VCaP (cell line): ENCODE measurements at regions not wholly inside any gene's neighbourhood (a gene's known extent, or its start where the extent isn't known, plus 50 kb on each side); places are given as distances from the start of the nearest gene placed in this dataset.
A peak's percentile ranks its signal among the peaks of the same experiment; 100 is the strongest.

ENCODE experiments used
- H3K27ac ChIP-seq: fragments of 450-650 bp; 2 replicates; pipeline ENCODE4 v1.5.1; 2017
- CTCF ChIP-seq: fragments of 450-650 bp; conservative IDR thresholded peaks from 2 replicates; pipeline ENCODE4 v1.5.1; 2017; ENCODE audit warnings: mild to moderate bottlenecking, moderate library complexity

DNA sequence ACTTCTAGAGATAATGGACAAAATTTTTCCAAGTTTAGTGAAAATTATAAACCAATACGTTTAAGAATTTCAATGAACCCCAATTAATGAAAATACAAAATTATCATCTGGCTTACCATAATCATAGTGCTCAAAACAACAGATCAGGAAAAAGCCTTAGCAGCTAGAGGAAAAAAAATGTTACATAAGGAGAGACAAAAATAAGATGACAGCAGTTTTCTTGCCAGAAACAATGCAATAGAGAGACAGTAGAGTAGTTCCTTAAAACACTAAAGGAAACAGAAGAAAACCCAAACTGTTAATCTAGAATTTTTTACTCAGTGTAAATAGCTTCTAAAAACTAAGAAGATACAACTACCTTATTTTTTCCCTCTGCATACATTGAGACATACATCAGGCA lies 341.7 kb upstream of the CHORDC1 start:
- TF ChIP-seq CTCF, result no peak
- no peak overlapping the region for H3K27ac ChIP-seq

DNA sequence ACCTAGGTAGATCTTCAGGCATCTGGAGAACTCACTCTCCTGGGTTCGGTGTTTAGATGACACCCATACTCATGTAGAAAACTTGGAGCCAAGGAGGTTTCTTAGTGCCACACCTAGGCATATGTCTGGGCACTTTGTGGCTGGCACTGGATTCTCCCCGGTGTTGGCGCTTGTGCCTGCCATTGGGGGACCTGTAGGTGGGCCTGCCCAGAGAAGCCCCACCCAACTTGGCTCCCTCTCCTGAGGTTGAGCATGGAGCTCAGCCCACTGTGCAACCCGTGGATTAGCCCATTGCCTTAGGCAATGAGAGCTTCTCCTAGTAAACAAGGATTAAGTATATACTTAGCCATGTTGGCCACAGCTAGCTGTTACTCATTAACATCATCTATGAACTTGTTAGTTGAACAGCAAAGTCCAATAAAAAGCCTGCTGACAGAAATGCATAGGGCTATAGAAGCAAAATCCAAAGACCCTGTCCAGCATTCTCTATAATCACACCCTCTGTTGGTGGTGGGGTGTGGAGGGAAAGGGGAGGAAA lies 335.5 kb upstream of the CHORDC1 start:
- no peak overlapping the region for H3K27ac ChIP-seq
- TF ChIP-seq CTCF, result no peak

- no peak overlapping the region for H3K27ac ChIP-seq
Measured at GRCh38 chr11:90556606-90557005, 333.8 kb upstream of the CHORDC1 start.

GRCh38 chr11:90556026-90556425 lies 333.2 kb upstream of the CHORDC1 start:
- H3K27ac ChIP-seq, result no peak overlapping the region
- no peak for TF ChIP-seq CTCF

More at GRCh38 chr11:90556606-90557005, 333.8 kb upstream of the CHORDC1 start:
- no peak for TF ChIP-seq CTCF

DNA sequence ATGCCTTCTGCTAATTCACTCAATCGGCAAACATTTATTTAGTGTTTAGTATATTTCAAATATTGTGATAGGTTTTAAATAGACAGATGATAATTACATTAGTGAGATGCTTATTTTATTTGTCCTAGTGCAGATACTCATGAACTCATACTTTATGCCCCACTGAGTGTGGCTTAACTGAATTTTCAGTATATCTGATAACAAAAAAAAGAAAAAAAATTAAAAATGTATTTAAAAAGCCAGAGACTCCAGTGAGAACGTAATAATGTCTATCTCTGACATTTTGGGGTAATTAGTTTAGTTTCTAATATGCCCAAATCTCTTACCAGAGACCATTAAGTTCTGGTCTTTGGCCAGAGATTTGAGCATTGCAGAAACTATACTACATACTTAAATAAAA lies 332.6 kb upstream of the CHORDC1 start:
- no peak overlapping the region for H3K27ac ChIP-seq
- no peak for TF ChIP-seq CTCF

- H3K27ac ChIP-seq, result no peak overlapping the region
- peak; percentile 64 for TF ChIP-seq CTCF
Measured at GRCh38 chr11:90542092-90542491, 319.2 kb upstream of the CHORDC1 start.

DNA sequence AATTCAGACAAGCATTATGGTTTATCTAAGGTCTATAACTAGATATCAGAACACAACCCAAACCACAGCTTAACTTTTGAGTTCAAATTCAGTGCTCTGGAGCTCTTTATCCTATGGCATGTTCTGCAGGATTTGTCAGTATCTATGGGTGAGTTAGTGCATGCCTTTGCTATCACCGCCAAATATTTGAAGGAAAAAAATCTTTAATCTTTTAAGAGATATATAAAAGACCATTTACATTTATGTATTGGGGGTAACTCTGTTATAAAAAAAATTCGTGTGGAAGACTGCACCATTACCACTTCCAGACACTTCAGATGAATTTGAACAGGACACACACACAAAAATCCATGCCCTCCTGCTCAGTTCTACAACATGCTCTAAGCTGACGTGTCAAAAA lies 313.5 kb upstream of the CHORDC1 start:
- TF ChIP-seq CTCF, result no peak
- no peak overlapping the region for H3K27ac ChIP-seq
